AG04449 (cell line): ENCODE measurements at regions not wholly inside any gene's neighbourhood (a gene's known extent, or its start where the extent isn't known, plus 50 kb on each side); places are given as distances from the start of the nearest gene placed in this dataset.

Experiments used
- CTCF ChIA-PET: fragments of 350-600 bp; formaldehyde crosslinking; extraction: SDS; loops from one replicate; lab custom pipeline; 2021; ENCODE audit warnings: antibody characterized with exemption; lab: Yijun Ruan, JAX
- POLR2A ChIA-PET: fragments of 400-600, 350-600 bp; formaldehyde crosslinking; extraction: SDS; loops from one replicate; lab custom pipeline; 2020; ENCODE audit warnings: antibody characterized with exemption, inconsistent platforms; lab: Yijun Ruan, JAX
- DNase-seq: peaks from one replicate; pipeline ENCODE4 v3.0.0-alpha.2; 2010; ENCODE audit warnings: low read depth, low spot score
- H3K4me3 ChIP-seq: 2 replicates; pipeline ENCODE4 v1.5.1; 2011; ENCODE audit warnings: low read depth, mild to moderate bottlenecking, control low read depth, low read length
- TF ChIP-seq, protein P1 (sequence below): IDR thresholded peaks from one replicate; pipeline ENCODE4 v1.5.1; 2011; ENCODE audit warnings: mild to moderate bottlenecking, moderate library complexity, low read length, control low read depth, inconsistent platforms; ENCODE audit not compliant: insufficient read depth; ENCODE audit errors: missing control alignments

DNA sequence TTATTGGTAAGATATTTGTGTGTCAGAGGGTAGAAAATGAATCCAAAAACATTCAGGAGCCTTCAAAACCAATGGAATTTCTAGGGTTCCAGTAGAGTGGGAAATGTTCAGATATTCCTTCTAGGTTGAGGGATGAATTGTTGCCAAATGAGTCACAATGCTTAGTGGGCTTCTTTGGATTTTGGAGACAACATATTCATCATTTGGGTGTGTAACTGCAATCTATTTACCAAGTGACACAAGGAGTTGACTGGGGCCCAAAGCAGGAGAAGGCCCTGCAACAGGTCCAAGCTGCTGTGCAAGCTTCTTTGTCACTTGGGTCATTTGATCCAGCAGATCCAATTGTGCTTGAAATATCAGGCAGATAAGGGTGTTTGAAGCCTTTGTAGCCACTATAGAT is 551.5 kb upstream of the PITX2 start:
- no peak for DNase-seq
- TF ChIP-seq, protein P1, sequence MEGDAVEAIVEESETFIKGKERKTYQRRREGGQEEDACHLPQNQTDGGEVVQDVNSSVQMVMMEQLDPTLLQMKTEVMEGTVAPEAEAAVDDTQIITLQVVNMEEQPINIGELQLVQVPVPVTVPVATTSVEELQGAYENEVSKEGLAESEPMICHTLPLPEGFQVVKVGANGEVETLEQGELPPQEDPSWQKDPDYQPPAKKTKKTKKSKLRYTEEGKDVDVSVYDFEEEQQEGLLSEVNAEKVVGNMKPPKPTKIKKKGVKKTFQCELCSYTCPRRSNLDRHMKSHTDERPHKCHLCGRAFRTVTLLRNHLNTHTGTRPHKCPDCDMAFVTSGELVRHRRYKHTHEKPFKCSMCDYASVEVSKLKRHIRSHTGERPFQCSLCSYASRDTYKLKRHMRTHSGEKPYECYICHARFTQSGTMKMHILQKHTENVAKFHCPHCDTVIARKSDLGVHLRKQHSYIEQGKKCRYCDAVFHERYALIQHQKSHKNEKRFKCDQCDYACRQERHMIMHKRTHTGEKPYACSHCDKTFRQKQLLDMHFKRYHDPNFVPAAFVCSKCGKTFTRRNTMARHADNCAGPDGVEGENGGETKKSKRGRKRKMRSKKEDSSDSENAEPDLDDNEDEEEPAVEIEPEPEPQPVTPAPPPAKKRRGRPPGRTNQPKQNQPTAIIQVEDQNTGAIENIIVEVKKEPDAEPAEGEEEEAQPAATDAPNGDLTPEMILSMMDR, result no peak
- CTCF ChIA-PET, result no interaction called here
- no peak overlapping the region for H3K4me3 ChIP-seq
- POLR2A ChIA-PET, result no interaction called here

DNA sequence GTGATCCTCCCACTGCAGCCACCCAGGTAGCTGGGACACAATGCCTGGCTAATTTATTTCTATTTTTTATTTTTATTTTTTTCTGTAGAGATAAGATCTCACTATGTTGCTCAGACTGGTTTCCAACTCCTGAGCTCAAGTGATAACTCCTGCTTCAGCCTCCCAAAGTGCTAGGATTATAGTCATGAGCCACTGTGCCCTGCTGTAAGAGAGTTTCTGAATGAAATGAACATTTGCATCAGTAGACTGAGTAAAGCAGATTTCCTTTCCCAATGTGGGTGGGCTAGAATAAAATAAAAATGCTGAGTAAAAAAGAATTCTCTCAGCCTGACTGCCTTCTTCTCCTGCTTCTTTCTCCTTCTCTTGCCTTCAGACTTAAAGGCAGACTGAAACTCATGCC is 555.4 kb upstream of the PITX2 start:
- no peak for DNase-seq
- CTCF ChIA-PET, result interaction anchor here (1.5 kb wide), 1 partner anchor 40 kb away, joined by 3 read pairs; no protein-coding TSS in a partner anchor
- TF ChIP-seq, protein P1, result no peak
- POLR2A ChIA-PET, result no interaction called here
- H3K4me3 ChIP-seq, result no peak overlapping the region

DNA sequence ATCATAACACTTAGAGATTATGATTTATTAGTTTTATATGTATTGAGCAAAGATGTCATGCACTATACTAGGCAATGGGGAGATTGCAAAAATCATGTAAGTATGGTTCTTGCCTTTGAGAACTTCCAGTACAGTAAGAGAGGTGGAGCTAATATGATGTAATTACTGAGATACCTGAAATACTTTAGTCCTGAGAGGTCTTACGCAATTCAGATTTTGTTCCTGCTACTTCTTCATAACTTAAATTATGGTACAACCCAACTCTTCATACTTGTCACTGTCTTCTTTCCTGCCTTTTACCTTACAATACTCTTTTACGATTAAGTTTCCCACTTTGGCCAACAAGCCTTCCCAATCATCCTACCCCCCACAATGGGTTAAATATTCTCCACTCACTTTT is 564.2 kb upstream of the PITX2 start:
- H3K4me3 ChIP-seq, result no peak overlapping the region
- ChIA-PET CTCF (interaction anchor here (0.7 kb wide), 1 partner anchor 159 kb away, joined by 3 read pairs; no protein-coding TSS in a partner anchor), POLR2A (no interaction called here)
- TF ChIP-seq, protein P1, result no peak
- no peak for DNase-seq

DNA sequence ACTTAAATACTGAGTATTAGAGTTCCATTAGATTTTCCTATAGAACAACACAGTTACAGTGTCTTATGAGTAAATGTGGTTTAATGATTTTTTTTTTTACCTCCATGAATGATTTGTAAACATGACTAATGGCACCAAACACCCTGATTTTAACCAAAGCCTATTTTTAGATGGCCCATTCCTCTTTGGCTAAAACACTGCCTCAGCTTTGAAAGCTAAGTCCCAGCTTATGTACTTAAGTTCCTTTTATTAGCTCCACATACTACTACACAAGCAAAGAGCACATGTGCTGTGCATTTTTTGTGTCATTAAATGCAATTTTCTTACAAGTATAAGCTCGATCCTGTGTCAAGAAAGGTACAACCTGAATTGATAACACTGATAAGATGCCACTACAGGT is 575.6 kb upstream of the PITX2 start:
- no peak overlapping the region for H3K4me3 ChIP-seq
- DNase-seq, result no peak
- POLR2A ChIA-PET, result no interaction called here
- TF ChIP-seq, protein P1, result no peak
- CTCF ChIA-PET, result no interaction called here

DNA sequence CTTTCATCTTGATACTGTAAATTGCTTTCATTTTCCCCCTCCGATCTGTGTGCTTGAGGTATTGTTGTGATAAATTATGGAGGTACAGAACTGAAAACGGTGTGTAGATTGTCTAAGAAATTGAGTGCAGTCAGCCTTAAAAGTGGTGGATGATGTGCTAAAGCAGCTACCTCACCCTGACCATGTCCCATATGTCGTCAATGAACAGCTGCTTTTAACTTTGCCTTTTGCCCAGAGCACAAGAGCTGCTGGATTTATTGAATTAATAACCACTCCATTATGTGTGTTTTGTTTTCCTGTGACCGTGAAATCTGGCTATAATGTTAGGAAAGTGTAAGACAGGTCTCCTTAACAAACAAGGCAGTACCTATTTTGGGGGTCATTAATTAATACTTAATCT is 581.9 kb upstream of the PITX2 start:
- H3K4me3 ChIP-seq, result no peak overlapping the region; the same call in 1 of the 2 replicates
- CTCF ChIA-PET, result no interaction called here
- POLR2A ChIA-PET, result no interaction called here

DNA sequence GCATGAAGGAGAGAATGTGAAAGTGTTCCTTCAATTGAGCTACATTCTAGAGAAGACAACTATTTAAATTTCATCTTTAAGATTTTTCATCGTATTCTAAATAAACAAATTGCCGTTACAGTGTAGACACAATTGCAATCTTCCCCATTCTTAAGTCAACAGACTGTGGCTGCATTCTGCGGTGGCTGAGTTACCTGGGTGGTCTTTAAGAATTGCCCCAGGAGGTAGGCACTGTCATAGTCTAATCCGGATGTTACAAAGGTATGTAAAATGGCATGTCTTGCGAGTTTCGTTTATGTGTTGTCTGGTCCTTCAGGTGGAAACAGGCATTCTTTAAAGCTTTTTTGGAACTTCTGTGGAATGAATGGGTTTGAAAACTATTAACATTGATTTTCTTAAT is 586.1 kb upstream of the PITX2 start:
- no peak for DNase-seq
- TF ChIP-seq, protein P1, result no peak
- no peak overlapping the region for H3K4me3 ChIP-seq
- CTCF ChIA-PET, result no interaction called here
- POLR2A ChIA-PET, result no interaction called here

More for the DNA sequence above, 581.9 kb upstream of the PITX2 start:
- no peak for DNase-seq
- TF ChIP-seq, protein P1, result no peak
